SK-N-SH (cell line): ENCODE measurements at regions not wholly inside any gene's neighbourhood (a gene's known extent, or its start where the extent isn't known, plus 50 kb on each side); places are given as distances from the start of the nearest gene placed in this dataset.

Experiments
- CHD2 ChIP-seq: fragments of 150-350 bp; IDR thresholded peaks from 2 replicates; pipeline ENCODE4 v1.6.1; 2018; ENCODE audit warnings: low read length; ENCODE audit not compliant: partially characterized antibody
- CTCF ChIP-seq: fragments of 200-600 bp; sonication (generic); IDR thresholded peaks from 2 replicates; pipeline ENCODE4 v1.6.1; 2017; ENCODE audit warnings: antibody characterized with exemption, mild to moderate bottlenecking, moderate library complexity
- EP300 ChIP-seq, 2 experiments: IDR thresholded peaks; 2 replicates each; pipeline versions ENCODE4 v1.4.0 to v1.6.1; 2012; ENCODE audit warnings: borderline replicate concordance in 1 of 2, low read depth in 1 of 2, low read length in 1 of 2
- IRF3 ChIP-seq: fragments of 150-350 bp; IDR thresholded peaks from 2 replicates; pipeline ENCODE4 v1.6.1; 2016; ENCODE audit warnings: mild to moderate bottlenecking, low read depth, low read length
- MXI1 ChIP-seq: IDR thresholded peaks from 2 replicates; pipeline ENCODE4 v1.6.1; 2012; ENCODE audit warnings: mild to moderate bottlenecking, low read depth, low read length, improper control_type of control experiment
- NFIC ChIP-seq: IDR thresholded peaks from 2 replicates; pipeline ENCODE4 v1.4.0; 2012; ENCODE audit warnings: borderline replicate concordance
- RCOR1 ChIP-seq: fragments of 150-350 bp; IDR thresholded peaks from 2 replicates; pipeline ENCODE4 v1.6.1; 2017; ENCODE audit warnings: antibody characterized with exemption, low read length
- TAF1 ChIP-seq: IDR thresholded peaks from 2 replicates; pipeline ENCODE4 v1.6.1; 2012; ENCODE audit warnings: low read depth, mild to moderate bottlenecking, low read length, moderate library complexity, borderline replicate concordance

GRCh38 chr5:126081209-126081608 is 342.0 kb upstream of the GRAMD2B start:
- no peak for TF ChIP-seq CTCF
- TF ChIP-seq IRF3: no peak
- no peak for TF ChIP-seq EP300 (IDR thresholded peaks at IDR 0.05; ENCODE audit: borderline replicate concordance in 1 of 2, low read depth in 1 of 2, low read length in 1 of 2)
- TF ChIP-seq NFIC: no peak
- no peak for TF ChIP-seq TAF1
- no peak for TF ChIP-seq RCOR1
- no peak for TF ChIP-seq CHD2
- TF ChIP-seq MXI1: no peak
